Right kidney (tissue), 1 donor: ENCODE measurements at regions not wholly inside any gene's neighbourhood (a gene's known extent, or its start where the extent isn't known, plus 50 kb on each side); places are given as distances from the start of the nearest gene placed in this dataset.
"Not testable (repeated sequence)": the region's sequence is repeated elsewhere in the genome, so short reads cannot be mapped to it uniquely, and the experiment has no call there.

Source experiments
- DNase-seq: peaks from one replicate; pipeline ENCODE4 v3.0.0-alpha.2; 2016

GRCh38 chr1:234816186-234816851 lies 206.3 kb upstream of the IRF2BP2 start:
- DNase-seq = not testable (repeated sequence)

GRCh38 chr1:234815295-234815815 lies 205.4 kb upstream of the IRF2BP2 start:
- DNase-seq = peak; percentile 23

GRCh38 chr1:234814235-234814634 lies 204.3 kb upstream of the IRF2BP2 start:
- not testable (repeated sequence) for DNase-seq

- not testable (repeated sequence) for DNase-seq
Measured at GRCh38 chr1:234811824-234812223, 201.8 kb upstream of the IRF2BP2 start.

GRCh38 chr1:234810726-234811125 lies 200.7 kb upstream of the IRF2BP2 start:
- not testable (repeated sequence) for DNase-seq

- not testable (repeated sequence) for DNase-seq
Measured at GRCh38 chr1:234809854-234810245, 199.9 kb upstream of the IRF2BP2 start.

- DNase-seq = peak; percentile 37
Measured at GRCh38 chr1:234808943-234809853, 199.2 kb upstream of the IRF2BP2 start.

- DNase-seq = not testable (repeated sequence)
Measured at GRCh38 chr1:234808459-234808858, 198.5 kb upstream of the IRF2BP2 start.

- not testable (repeated sequence) for DNase-seq
Measured at GRCh38 chr1:234807705-234808104, 197.7 kb upstream of the IRF2BP2 start.

GRCh38 chr1:234802586-234802985 lies 192.6 kb upstream of the IRF2BP2 start:
- DNase-seq = not testable (repeated sequence)

GRCh38 chr1:234801636-234802035 lies 191.7 kb upstream of the IRF2BP2 start:
- DNase-seq = not testable (repeated sequence)

GRCh38 chr1:234801147-234801546 lies 191.2 kb upstream of the IRF2BP2 start:
- DNase-seq = not testable (repeated sequence)

- not testable (repeated sequence) for DNase-seq
Measured at GRCh38 chr1:234800563-234800962, 190.6 kb upstream of the IRF2BP2 start.

- not testable (repeated sequence) for DNase-seq
Measured at GRCh38 chr1:234799021-234799689, 189.2 kb upstream of the IRF2BP2 start.

GRCh38 chr1:234797216-234797615 lies 187.2 kb upstream of the IRF2BP2 start:
- DNase-seq = not testable (repeated sequence)

GRCh38 chr1:234796438-234796792 lies 186.4 kb upstream of the IRF2BP2 start:
- DNase-seq = not testable (repeated sequence)

- peak; percentile 13 for DNase-seq
Measured at GRCh38 chr1:234795711-234796437, 185.9 kb upstream of the IRF2BP2 start.

- DNase-seq = not testable (repeated sequence)
Measured at GRCh38 chr1:234795007-234795406, 185.0 kb upstream of the IRF2BP2 start.

GRCh38 chr1:234794452-234794851 lies 184.5 kb upstream of the IRF2BP2 start:
- DNase-seq = not testable (repeated sequence)

- not testable (repeated sequence) for DNase-seq
Measured at GRCh38 chr1:234793924-234794323, 183.9 kb upstream of the IRF2BP2 start.

GRCh38 chr1:234792221-234792864 lies 182.4 kb upstream of the IRF2BP2 start:
- DNase-seq = not testable (repeated sequence)
